ENCODE measurements at regions not wholly inside any gene's neighbourhood (a gene's known extent, or its start where the extent isn't known, plus 50 kb on each side); places are given as distances from the start of the nearest gene placed in this dataset.

- TF ChIP-seq CHD7 (IDR thresholded peaks at IDR 0.05; ENCODE audit: insufficient replicate concordance, low read length) = no peak
Observed at GRCh38 chr10:108980869-108981268, 942.4 kb downstream of the XPNPEP1 start (continued).
